ENCODE measurements at regions not wholly inside any gene's neighbourhood (a gene's known extent, or its start where the extent isn't known, plus 50 kb on each side); places are given as distances from the start of the nearest gene placed in this dataset.

- no peak for TF ChIP-seq CTCF (IDR thresholded peaks at IDR 0.05)
- H3K27me3 Mint-ChIP-seq (ENCODE audit: low read depth in 3 of 3), result peaks cover 0 to 6% (median 1%) of the 10 kb centered on the region in 3 donors
- Histone ChIP-seq H3K4me3 (replicated peaks in 1 of 3; ENCODE audit: low read depth in 2 of 3, low read length in 3 of 3) (no peak overlapping the region), H4K20me1 (ENCODE audit: insufficient read depth, low read length) (no peaks in the 10 kb centered on the region), H3K9me3 (replicated peaks in 1 of 2; ENCODE audit: control insufficient read depth in 1 of 2, insufficient read depth in 1 of 2, low read length in 2 of 2) (no peaks in the 10 kb centered on the region), H3K9ac (ENCODE audit: insufficient read depth, low read length, poor library complexity, severe bottlenecking) (no peak overlapping the region), H3K79me2 (ENCODE audit: insufficient read depth, low read length) (no peaks in the 10 kb centered on the region), H3K27ac (ENCODE audit: low read depth in 1 of 2, low read length in 2 of 2) (no peak overlapping the region), H2AFZ (ENCODE audit: insufficient read depth, low read depth, low read length, poor library complexity, severe bottlenecking) (no peak overlapping the region), H3K36me3 (replicated peaks in 1 of 2; ENCODE audit: control insufficient read depth in 1 of 2, insufficient read depth in 2 of 2, low read length in 2 of 2) (no peaks in the 10 kb centered on the region), H3K27me3 (ENCODE audit: control insufficient read depth in 2 of 2, insufficient read depth in 2 of 2, low read length in 2 of 2) (peaks cover 0 to 2% of the 10 kb centered on the region in 2 donors), H3K4me2 (replicated peaks; ENCODE audit: extremely low read depth, low read length, poor library complexity, severe bottlenecking) (no peak overlapping the region), H3K4me1 (ENCODE audit: control insufficient read depth in 1 of 2, insufficient read depth in 2 of 2, low read length in 2 of 2) (peaks cover 66 to 71% of the 10 kb centered on the region in 2 donors)
- peaks cover 0 to 4% of the 10 kb centered on the region in 2 donors for H3K36me3 Mint-ChIP-seq
- H3K27ac Mint-ChIP-seq, result no peak overlapping the region
- H3K9me3 Mint-ChIP-seq, result no peaks in the 10 kb centered on the region
- peaks cover 21% of the 10 kb centered on the region for H3K4me1 Mint-ChIP-seq
- intact Hi-C loops (cut with micrococcal nuclease), result no loop called here
- H3K4me3 Mint-ChIP-seq, result no peak overlapping the region
- no peak for DNase-seq
- 100% methylated on average over 3 of the region's 4 CpGs for WGBS (ENCODE audit: insufficient coverage)
Observed at GRCh38 chr2:42108852-42109251, 60.3 kb upstream of the EML4 start.

- WGBS (ENCODE audit: insufficient coverage), result 73% methylated on average over 4 of the region's 7 CpGs
- no peaks in the 10 kb centered on the region for H3K36me3 ChIP-seq (replicated peaks in 1 of 2; ENCODE audit: control insufficient read depth in 1 of 2, insufficient read depth in 2 of 2, low read length in 2 of 2)
- peaks cover 66 to 71% of the 10 kb centered on the region in 2 donors for H3K4me1 ChIP-seq (ENCODE audit: control insufficient read depth in 1 of 2, insufficient read depth in 2 of 2, low read length in 2 of 2)
- no peaks in the 10 kb centered on the region for H3K79me2 ChIP-seq (ENCODE audit: insufficient read depth, low read length)
- Mint-ChIP-seq H3K27me3 (ENCODE audit: low read depth in 3 of 3) (peaks cover 0 to 7% (median 4%) of the 10 kb centered on the region in 3 donors), H3K9me3 (no peaks in the 10 kb centered on the region), H3K27ac (no peak overlapping the region), H3K4me3 (no peak overlapping the region), H3K4me1 (peaks cover 33% of the 10 kb centered on the region), H3K36me3 (peaks cover 0 to 6% of the 10 kb centered on the region in 2 donors)
- no peak for TF ChIP-seq CTCF (IDR thresholded peaks at IDR 0.05)
- H3K9me3 ChIP-seq (replicated peaks in 1 of 2; ENCODE audit: control insufficient read depth in 1 of 2, insufficient read depth in 1 of 2, low read length in 2 of 2), result no peaks in the 10 kb centered on the region
- peaks cover 0 to 2% of the 10 kb centered on the region in 2 donors for H3K27me3 ChIP-seq (ENCODE audit: control insufficient read depth in 2 of 2, insufficient read depth in 2 of 2, low read length in 2 of 2)
- no peak overlapping the region for H3K4me2 ChIP-seq (replicated peaks; ENCODE audit: extremely low read depth, low read length, poor library complexity, severe bottlenecking)
- no peak overlapping the region for H2AFZ ChIP-seq (ENCODE audit: insufficient read depth, low read depth, low read length, poor library complexity, severe bottlenecking)
- H3K4me3 ChIP-seq (replicated peaks in 1 of 3; ENCODE audit: low read depth in 2 of 3, low read length in 3 of 3), result no peak overlapping the region
- H4K20me1 ChIP-seq (ENCODE audit: insufficient read depth, low read length), result no peaks in the 10 kb centered on the region
- no peak overlapping the region for H3K9ac ChIP-seq (ENCODE audit: insufficient read depth, low read length, poor library complexity, severe bottlenecking)
- intact Hi-C loops (cut with micrococcal nuclease), result no loop called here
- no peak overlapping the region for H3K27ac ChIP-seq (ENCODE audit: low read depth in 1 of 2, low read length in 2 of 2)
- no peak for DNase-seq
Observed at GRCh38 chr2:42109959-42110640, 59.1 kb upstream of the EML4 start.
